ENCODE measurements at regions not wholly inside any gene's neighbourhood (a gene's known extent, or its start where the extent isn't known, plus 50 kb on each side); places are given as distances from the start of the nearest gene placed in this dataset.

DNA sequence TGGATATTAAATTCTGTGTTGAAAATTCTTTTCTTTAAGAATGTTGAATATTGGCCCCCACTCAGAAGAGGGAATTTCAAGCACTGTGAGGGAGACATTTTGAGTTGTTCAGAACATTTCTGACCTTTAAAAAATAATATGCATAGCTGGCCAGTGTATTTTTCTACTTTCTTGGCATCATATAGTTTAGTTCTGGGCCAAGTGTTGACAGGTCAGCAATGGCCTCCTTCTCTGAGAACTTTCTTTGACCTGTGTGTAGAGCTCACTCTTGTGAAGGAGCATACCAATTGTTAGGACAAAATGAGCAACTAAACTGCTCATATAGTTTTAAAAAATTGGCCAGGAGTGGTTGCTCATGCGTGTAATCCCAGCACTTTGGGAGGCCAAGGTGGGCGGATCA lies 376.0 kb downstream of the LRRC70 start:
- Histone ChIP-seq H3K36me3 (ENCODE audit: insufficient read depth in 1 of 2, low read depth in 1 of 2) (no peaks in the 10 kb centered on the region), H3K4me1 (no peaks in the 10 kb centered on the region), H3K27ac (no peak overlapping the region), H3K27me3 (ENCODE audit: insufficient read depth in 3 of 3, low read length in 2 of 3) (no peaks in the 10 kb centered on the region), H3K4me3 (no peak overlapping the region), H3K9me3 (no peaks in the 10 kb centered on the region)
- no peak for DNase-seq
- ATAC-seq, result no peak
- TF ChIP-seq, protein P1, sequence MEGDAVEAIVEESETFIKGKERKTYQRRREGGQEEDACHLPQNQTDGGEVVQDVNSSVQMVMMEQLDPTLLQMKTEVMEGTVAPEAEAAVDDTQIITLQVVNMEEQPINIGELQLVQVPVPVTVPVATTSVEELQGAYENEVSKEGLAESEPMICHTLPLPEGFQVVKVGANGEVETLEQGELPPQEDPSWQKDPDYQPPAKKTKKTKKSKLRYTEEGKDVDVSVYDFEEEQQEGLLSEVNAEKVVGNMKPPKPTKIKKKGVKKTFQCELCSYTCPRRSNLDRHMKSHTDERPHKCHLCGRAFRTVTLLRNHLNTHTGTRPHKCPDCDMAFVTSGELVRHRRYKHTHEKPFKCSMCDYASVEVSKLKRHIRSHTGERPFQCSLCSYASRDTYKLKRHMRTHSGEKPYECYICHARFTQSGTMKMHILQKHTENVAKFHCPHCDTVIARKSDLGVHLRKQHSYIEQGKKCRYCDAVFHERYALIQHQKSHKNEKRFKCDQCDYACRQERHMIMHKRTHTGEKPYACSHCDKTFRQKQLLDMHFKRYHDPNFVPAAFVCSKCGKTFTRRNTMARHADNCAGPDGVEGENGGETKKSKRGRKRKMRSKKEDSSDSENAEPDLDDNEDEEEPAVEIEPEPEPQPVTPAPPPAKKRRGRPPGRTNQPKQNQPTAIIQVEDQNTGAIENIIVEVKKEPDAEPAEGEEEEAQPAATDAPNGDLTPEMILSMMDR (IDR thresholded peaks at IDR 0.05), result no peak
- WGBS, 3 donors, result 90 to 97% (median 91%) methylated on average over 2 of the region's 2 CpGs
- intact Hi-C loops (cut with DNase I), result no loop called here

DNA sequence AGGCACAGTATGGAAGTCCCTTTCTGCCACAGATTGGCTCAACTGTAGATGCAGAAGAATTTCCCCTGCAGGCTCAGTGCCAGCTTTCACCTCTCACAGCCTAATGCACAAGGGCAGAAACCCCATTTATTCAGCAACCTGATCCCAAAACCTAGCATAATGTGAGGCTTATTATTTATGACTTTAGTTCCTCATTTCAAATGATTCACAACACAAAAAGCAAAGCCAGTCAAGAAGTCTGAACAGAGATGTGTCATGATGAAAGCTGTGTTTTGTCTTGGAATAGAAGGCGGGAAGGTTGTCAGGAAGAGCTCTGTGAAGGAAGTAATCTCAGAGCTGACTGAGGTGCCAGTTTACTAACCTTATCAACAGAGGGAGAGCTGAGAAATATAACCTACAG lies 369.7 kb downstream of the LRRC70 start:
- no peak overlapping the region for H3K4me3 ChIP-seq
- WGBS, 3 donors, result 55 to 69% (median 60%) methylated on average over 1 of the region's 1 CpG
- H3K27ac ChIP-seq, result no peak overlapping the region
- peaks cover 0 to 1% (median 0%) of the 10 kb centered on the region in 3 donors for H3K27me3 ChIP-seq (ENCODE audit: insufficient read depth in 3 of 3, low read length in 2 of 3)
- TF ChIP-seq, protein P1 (IDR thresholded peaks at IDR 0.05), result no peak
- no peaks in the 10 kb centered on the region for H3K36me3 ChIP-seq (ENCODE audit: insufficient read depth in 1 of 2, low read depth in 1 of 2)
- H3K9me3 ChIP-seq, result no peaks in the 10 kb centered on the region
- no peaks in the 10 kb centered on the region for H3K4me1 ChIP-seq
- ATAC-seq, result no peak
- intact Hi-C loops (cut with DNase I), result no loop called here
- DNase-seq, result no peak

DNA sequence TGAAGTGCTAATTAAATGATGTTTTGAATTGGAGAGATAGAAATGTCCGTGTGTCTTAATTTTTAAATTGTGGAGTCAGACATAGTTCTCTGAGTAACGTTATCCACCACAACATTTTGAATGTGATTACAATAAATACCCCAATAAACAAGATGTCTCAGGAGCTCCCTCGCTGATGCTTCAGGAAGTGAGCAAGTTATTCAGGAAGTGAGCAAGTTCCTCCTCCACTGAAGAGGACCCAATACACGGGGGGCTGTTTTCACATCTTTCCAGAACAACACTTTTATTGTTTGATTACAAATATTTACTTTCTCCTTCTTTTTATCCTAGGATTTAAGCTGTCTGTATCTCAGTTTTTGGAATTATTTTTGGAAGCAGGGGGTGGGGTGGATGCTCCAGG lies 363.8 kb downstream of the LRRC70 start:
- no peak overlapping the region for H3K27ac ChIP-seq
- TF ChIP-seq, protein P1 (IDR thresholded peaks at IDR 0.05), result no peak
- intact Hi-C loops (cut with DNase I), result no loop called here
- H3K36me3 ChIP-seq (ENCODE audit: insufficient read depth in 1 of 2, low read depth in 1 of 2), result no peaks in the 10 kb centered on the region
- H3K9me3 ChIP-seq, result no peaks in the 10 kb centered on the region
- WGBS, 3 donors, result 31 to 42% (median 38%) methylated on average over 4 of the region's 4 CpGs
- H3K4me1 ChIP-seq, result no peaks in the 10 kb centered on the region
- H3K27me3 ChIP-seq (ENCODE audit: insufficient read depth in 3 of 3, low read length in 2 of 3), result peaks cover 0 to 1% (median 0%) of the 10 kb centered on the region in 3 donors
- ATAC-seq, result no peak
- no peak overlapping the region for H3K4me3 ChIP-seq
- no peak for DNase-seq

DNA sequence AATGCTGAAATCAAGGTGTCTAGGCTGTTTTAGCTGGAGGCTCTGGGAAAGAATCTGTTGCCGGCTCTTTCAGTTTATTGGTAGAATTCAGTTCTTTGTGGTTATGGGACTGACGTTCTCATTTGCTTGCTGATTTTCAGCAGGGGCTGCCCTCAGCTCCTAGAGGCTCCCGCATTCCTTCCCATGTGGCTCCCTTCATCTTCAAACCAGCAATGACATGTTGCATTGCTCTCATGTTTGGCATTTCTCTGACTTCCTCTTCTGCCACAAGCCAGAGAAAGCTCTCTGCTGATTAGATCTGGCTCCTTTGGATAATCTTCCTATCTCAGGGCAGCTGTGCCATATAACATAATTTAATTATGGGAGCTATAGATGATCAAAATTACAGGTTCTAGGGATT lies 360.3 kb downstream of the LRRC70 start:
- Histone ChIP-seq H3K9me3 (no peaks in the 10 kb centered on the region), H3K4me3 (no peak overlapping the region), H3K27me3 (ENCODE audit: insufficient read depth in 3 of 3, low read length in 2 of 3) (no peaks in the 10 kb centered on the region), H3K36me3 (ENCODE audit: insufficient read depth in 1 of 2, low read depth in 1 of 2) (no peaks in the 10 kb centered on the region), H3K27ac (no peak overlapping the region), H3K4me1 (no peaks in the 10 kb centered on the region)
- TF ChIP-seq, protein P1 (IDR thresholded peaks at IDR 0.05), result no peak
- intact Hi-C loops (cut with DNase I), result no loop called here
- no peak for DNase-seq
- no peak for ATAC-seq
- WGBS, 3 donors, result 59 to 78% (median 64%) methylated on average over 3 of the region's 3 CpGs
